Natural killer cell treated with Interleukin-12 subunit alpha and Interleukin-12 subunit beta and Interleukin-15 and Interleukin-18, amount 100 ng/mL, for 72 hours (primary cell): ENCODE measurements at regions not wholly inside any gene's neighbourhood (a gene's known extent, or its start where the extent isn't known, plus 50 kb on each side); places are given as distances from the start of the nearest gene placed in this dataset.

ENCODE experiments used
- ATAC-seq, 2 donors: fragments of 150-1000 bp; cut with Tn5 transposase in 1 of 2; sonication (Bioruptor Pico), chemical (Tn5 transposase) in 1 of 2; 2 replicates each; pipeline ENCODE4 v1.10.0; 2021
- DNase-seq: peaks from one replicate; pipeline ENCODE4 v3.0.0; 2022; ENCODE audit warnings: low spot score
- H3K27ac Mint-ChIP-seq, 2 donors: 1 replicate in 1 of 2; 2 replicates in 1 of 2; pipeline ENCODE4 v1.8.0; 2022; ENCODE audit warnings: mixed read lengths in 2 of 2, mild to moderate bottlenecking in 1 of 2, moderate library complexity in 1 of 2
- H3K27me3 Mint-ChIP-seq, 2 donors: 1 replicate in 1 of 2; 2 replicates in 1 of 2; pipeline ENCODE4 v1.8.0; 2022; ENCODE audit warnings: mixed read lengths in 2 of 2
- H3K36me3 Mint-ChIP-seq: one replicate; pipeline ENCODE4 v1.8.0; 2022; ENCODE audit warnings: mixed read lengths
- H3K4me1 Mint-ChIP-seq, 2 donors: 1 replicate in 1 of 2; 2 replicates in 1 of 2; pipeline ENCODE4 v1.8.0; 2022; ENCODE audit warnings: low read depth in 2 of 2, mixed read lengths in 2 of 2, mild to moderate bottlenecking in 1 of 2
- H3K4me3 Mint-ChIP-seq: one replicate; pipeline ENCODE4 v1.8.0; 2022; ENCODE audit warnings: mixed read lengths
- H3K9me3 Mint-ChIP-seq: 2 replicates; pipeline ENCODE4 v1.8.0; 2022; ENCODE audit warnings: mixed read lengths

GRCh38 chr3:55297706-55298105 lies 189.4 kb downstream of the WNT5A start:
- ATAC-seq (no peak), DNase-seq (no peak)
- Mint-ChIP-seq H3K27me3 (no peaks in the 10 kb centered on the region), H3K27ac (no peak overlapping the region), H3K36me3 (no peaks in the 10 kb centered on the region), H3K9me3 (peaks cover 15% of the 10 kb centered on the region), H3K4me1 (no peaks in the 10 kb centered on the region), H3K4me3 (no peak overlapping the region)

DNA sequence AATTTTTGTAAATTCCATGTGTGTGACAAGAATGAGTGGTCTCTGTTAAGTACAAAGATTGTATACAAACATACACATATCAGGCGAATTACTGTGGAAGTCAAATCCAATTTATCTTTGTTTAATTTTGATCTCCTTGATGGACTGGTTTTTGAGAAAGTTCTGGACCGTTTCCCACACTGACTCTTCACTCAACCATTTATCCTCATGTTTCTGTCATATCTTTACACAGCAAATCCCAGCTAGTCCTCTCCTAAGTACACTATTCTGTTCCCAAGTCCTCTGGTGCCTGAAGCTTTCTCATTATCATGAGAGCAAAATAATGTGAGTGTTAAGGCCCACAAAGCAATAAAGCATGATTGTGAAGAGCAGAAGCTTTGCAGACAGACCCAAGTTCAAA lies 189.9 kb downstream of the WNT5A start:
- no peak overlapping the region for H3K27ac Mint-ChIP-seq
- no peak for DNase-seq
- no peak for ATAC-seq
- peaks cover 15% of the 10 kb centered on the region for H3K9me3 Mint-ChIP-seq
- H3K27me3 Mint-ChIP-seq = no peaks in the 10 kb centered on the region
- H3K4me3 Mint-ChIP-seq = no peak overlapping the region
- H3K4me1 Mint-ChIP-seq = no peaks in the 10 kb centered on the region
- H3K36me3 Mint-ChIP-seq = no peaks in the 10 kb centered on the region

DNA sequence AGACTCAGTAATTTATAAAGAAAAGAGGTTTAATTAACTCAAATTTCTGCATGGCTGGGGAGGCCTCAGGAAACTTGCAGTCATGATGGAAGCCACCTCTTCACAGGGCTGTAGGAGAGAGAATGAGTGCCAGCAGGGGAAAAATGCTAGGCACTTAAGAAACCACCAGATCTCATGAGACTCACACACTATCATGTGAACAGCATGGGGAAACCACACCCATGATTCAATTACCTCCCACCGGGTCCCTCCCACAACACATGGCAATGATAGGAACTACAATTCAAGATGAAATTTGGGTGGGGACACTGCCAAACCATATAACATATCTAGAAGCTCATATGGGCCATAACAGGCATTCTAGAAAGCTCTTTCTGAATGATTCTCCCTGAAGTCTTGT lies 190.3 kb downstream of the WNT5A start:
- no peak overlapping the region for H3K27ac Mint-ChIP-seq
- ATAC-seq (no peak), DNase-seq (no peak)
- H3K4me1 Mint-ChIP-seq = no peaks in the 10 kb centered on the region
- H3K4me3 Mint-ChIP-seq = no peak overlapping the region
- H3K9me3 Mint-ChIP-seq = peaks cover 15% of the 10 kb centered on the region
- no peaks in the 10 kb centered on the region for H3K36me3 Mint-ChIP-seq
- no peaks in the 10 kb centered on the region for H3K27me3 Mint-ChIP-seq

DNA sequence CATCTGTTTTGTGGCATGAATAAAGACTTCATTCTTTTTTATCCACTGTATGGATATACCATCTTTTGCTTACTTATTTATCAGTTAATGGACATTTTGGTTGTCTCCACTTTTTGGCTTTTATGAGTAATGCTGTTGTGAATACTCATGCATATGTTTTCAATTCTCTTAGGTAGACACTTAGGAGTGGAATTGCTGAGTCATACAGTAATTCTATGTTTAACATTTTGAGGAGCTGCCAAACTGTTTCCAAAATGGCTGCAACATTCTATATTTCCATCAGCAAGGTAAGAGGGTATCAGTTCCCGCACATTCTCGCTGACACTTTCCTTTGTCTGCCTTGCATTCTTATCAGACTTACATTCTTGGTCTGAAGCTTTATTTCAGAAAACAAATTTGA lies 191.1 kb downstream of the WNT5A start:
- Mint-ChIP-seq H3K36me3 (no peaks in the 10 kb centered on the region), H3K4me3 (no peak overlapping the region), H3K27ac (no peak overlapping the region), H3K4me1 (no peaks in the 10 kb centered on the region), H3K27me3 (no peaks in the 10 kb centered on the region), H3K9me3 (peaks cover 12% of the 10 kb centered on the region)
- DNase-seq (no peak), ATAC-seq (no peak)

DNA sequence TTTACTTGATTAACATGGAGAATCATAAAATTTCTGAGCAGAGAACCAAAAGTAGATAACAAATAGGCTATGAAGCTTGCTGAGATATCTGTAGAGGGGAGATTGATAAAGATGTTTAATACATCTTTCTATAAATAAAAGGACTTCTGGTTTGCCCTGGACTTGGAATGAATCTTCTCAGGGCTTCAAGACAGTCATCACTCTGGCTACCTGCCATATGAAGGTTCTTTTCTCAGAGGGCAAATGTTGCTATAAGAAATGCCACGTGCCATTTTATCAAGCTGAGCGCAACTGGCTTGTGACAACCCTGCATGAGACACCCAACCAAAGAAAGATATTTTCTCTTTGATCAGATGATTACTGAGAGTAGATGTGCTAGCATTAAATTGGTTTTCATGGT lies 192.5 kb downstream of the WNT5A start:
- no peak for ATAC-seq
- Mint-ChIP-seq H3K4me3 (no peak overlapping the region), H3K36me3 (no peaks in the 10 kb centered on the region), H3K9me3 (peaks cover 9% of the 10 kb centered on the region), H3K27ac (no peak overlapping the region), H3K27me3 (no peaks in the 10 kb centered on the region), H3K4me1 (no peaks in the 10 kb centered on the region)
- DNase-seq = no peak

DNA sequence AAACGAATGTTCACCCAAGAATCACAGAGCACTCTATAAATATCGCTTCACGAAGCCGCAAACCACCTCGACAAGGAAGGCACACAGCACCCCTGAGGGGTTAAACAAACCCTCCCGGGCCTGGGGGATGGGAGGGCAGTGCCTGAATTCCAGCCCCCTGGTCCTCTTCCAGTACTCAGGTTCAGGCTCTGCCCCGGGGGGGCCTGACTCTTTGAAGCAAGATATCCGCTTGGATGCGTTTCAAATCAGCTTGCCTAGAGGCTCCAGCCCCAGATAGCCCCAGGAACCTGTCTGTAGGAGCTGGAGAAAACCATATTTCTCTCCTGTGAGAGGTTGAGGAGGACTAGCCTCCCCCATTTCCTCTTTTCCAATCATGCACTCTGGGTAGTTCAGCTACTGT lies 194.7 kb downstream of the WNT5A start:
- DNase-seq (no peak), ATAC-seq (no peak)
- H3K4me3 Mint-ChIP-seq = no peak overlapping the region
- peaks cover 7% of the 10 kb centered on the region for H3K9me3 Mint-ChIP-seq
- H3K27ac Mint-ChIP-seq = no peak overlapping the region
- H3K4me1 Mint-ChIP-seq = no peaks in the 10 kb centered on the region
- H3K36me3 Mint-ChIP-seq = no peaks in the 10 kb centered on the region
- H3K27me3 Mint-ChIP-seq = no peaks in the 10 kb centered on the region

DNA sequence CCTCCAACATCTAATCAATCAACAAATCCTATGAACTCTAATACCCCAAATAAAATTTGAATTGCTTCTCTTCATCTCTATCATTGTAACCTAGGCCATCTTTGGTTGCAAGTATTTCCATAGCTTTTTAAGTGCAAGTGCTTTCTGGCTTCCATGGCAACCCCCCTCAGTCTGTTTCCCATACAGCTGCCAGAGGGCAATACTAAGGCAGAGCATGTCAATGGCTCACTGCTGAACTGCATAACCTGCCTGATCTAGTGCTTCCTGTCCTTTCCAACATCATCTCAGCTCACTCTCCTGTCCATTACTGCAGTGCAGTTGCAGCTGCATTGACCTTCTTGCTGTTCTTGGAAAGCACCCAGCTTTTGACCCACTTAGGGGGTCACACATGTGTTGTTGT lies 198.4 kb downstream of the WNT5A start:
- DNase-seq (no peak), ATAC-seq (no peak)
- Mint-ChIP-seq H3K27me3 (no peaks in the 10 kb centered on the region), H3K4me3 (no peak overlapping the region), H3K27ac (no peak overlapping the region), H3K4me1 (no peaks in the 10 kb centered on the region), H3K9me3 (peaks cover 7% of the 10 kb centered on the region), H3K36me3 (no peaks in the 10 kb centered on the region)

- DNase-seq = no peak
- Mint-ChIP-seq H3K36me3 (no peaks in the 10 kb centered on the region), H3K4me1 (no peaks in the 10 kb centered on the region), H3K9me3 (peaks cover 7% of the 10 kb centered on the region), H3K4me3 (no peak overlapping the region), H3K27ac (no peak overlapping the region), H3K27me3 (no peaks in the 10 kb centered on the region)
- ATAC-seq = no peak
Observed at GRCh38 chr3:55286693-55287092, 200.4 kb downstream of the WNT5A start.

- ATAC-seq = no peak
- no peaks in the 10 kb centered on the region for H3K27me3 Mint-ChIP-seq
- H3K4me1 Mint-ChIP-seq = no peaks in the 10 kb centered on the region
Observed at GRCh38 chr3:55285156-55285555, 201.9 kb downstream of the WNT5A start.

GRCh38 chr3:55283441-55283925 lies 203.6 kb downstream of the WNT5A start:
- no peaks in the 10 kb centered on the region for H3K27me3 Mint-ChIP-seq
- H3K4me3 Mint-ChIP-seq = no peak overlapping the region
- no peaks in the 10 kb centered on the region for H3K4me1 Mint-ChIP-seq
- DNase-seq = no peak
- no peaks in the 10 kb centered on the region for H3K36me3 Mint-ChIP-seq
- H3K27ac Mint-ChIP-seq = no peak overlapping the region
- H3K9me3 Mint-ChIP-seq = peaks cover 7% of the 10 kb centered on the region
- no peak for ATAC-seq

More at GRCh38 chr3:55285156-55285555, 201.9 kb downstream of the WNT5A start:
- H3K9me3 Mint-ChIP-seq = peaks cover 9% of the 10 kb centered on the region
- H3K27ac Mint-ChIP-seq = no peak overlapping the region
- no peak for DNase-seq
- no peaks in the 10 kb centered on the region for H3K36me3 Mint-ChIP-seq
- no peak overlapping the region for H3K4me3 Mint-ChIP-seq

- H3K4me1 Mint-ChIP-seq = no peaks in the 10 kb centered on the region
- peaks cover 5% of the 10 kb centered on the region for H3K9me3 Mint-ChIP-seq
- DNase-seq = no peak
- ATAC-seq = peak in 1 of 2 donors; percentile 15
- H3K36me3 Mint-ChIP-seq = no peaks in the 10 kb centered on the region
- no peaks in the 10 kb centered on the region for H3K27me3 Mint-ChIP-seq
- H3K27ac Mint-ChIP-seq = no peak overlapping the region
- no peak overlapping the region for H3K4me3 Mint-ChIP-seq
Observed at GRCh38 chr3:55282994-55283393, 204.1 kb downstream of the WNT5A start.

GRCh38 chr3:55272031-55272645 lies 215.0 kb downstream of the WNT5A start:
- no peak overlapping the region for H3K27ac Mint-ChIP-seq
- no peaks in the 10 kb centered on the region for H3K27me3 Mint-ChIP-seq
- ATAC-seq = no peak
- no peaks in the 10 kb centered on the region for H3K4me1 Mint-ChIP-seq
- no peaks in the 10 kb centered on the region for H3K36me3 Mint-ChIP-seq
- no peak overlapping the region for H3K4me3 Mint-ChIP-seq
- no peak for DNase-seq
- peaks cover 13% of the 10 kb centered on the region for H3K9me3 Mint-ChIP-seq

- Mint-ChIP-seq H3K4me3 (no peak overlapping the region), H3K36me3 (no peaks in the 10 kb centered on the region), H3K27ac (no peak overlapping the region), H3K4me1 (no peaks in the 10 kb centered on the region), H3K27me3 (no peaks in the 10 kb centered on the region), H3K9me3 (peaks cover 13% of the 10 kb centered on the region)
- no peak for ATAC-seq
- DNase-seq = no peak
Observed at GRCh38 chr3:55271549-55271948, 215.6 kb downstream of the WNT5A start.

- peaks cover 9% of the 10 kb centered on the region for H3K9me3 Mint-ChIP-seq
- H3K27ac Mint-ChIP-seq = no peak overlapping the region
- DNase-seq (no peak), ATAC-seq (no peak)
- H3K4me1 Mint-ChIP-seq = no peaks in the 10 kb centered on the region
- no peaks in the 10 kb centered on the region for H3K36me3 Mint-ChIP-seq
- no peak overlapping the region for H3K4me3 Mint-ChIP-seq
- no peaks in the 10 kb centered on the region for H3K27me3 Mint-ChIP-seq
Observed at GRCh38 chr3:55270976-55271375, 216.1 kb downstream of the WNT5A start.

DNA sequence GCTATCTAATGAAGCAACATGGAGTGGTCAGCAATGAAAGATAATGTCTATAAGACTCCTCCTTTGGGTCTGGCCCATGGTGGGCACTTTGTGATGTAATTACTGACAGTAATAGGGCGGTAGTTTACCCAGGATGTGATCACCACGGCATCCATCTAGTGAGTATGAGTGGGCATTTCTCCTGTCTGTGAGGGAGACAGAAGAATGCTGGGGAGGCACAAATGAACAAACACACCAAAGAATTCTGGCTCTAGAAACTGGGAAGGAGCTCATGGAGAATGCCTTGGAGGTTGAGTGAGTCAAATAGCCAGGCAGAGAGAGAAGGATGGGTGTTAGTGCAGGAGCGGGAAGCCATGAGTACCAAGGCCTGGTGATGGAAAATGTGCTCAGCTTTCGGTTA lies 217.5 kb downstream of the WNT5A start:
- DNase-seq = no peak
- H3K27me3 Mint-ChIP-seq = no peaks in the 10 kb centered on the region
- H3K9me3 Mint-ChIP-seq = peaks cover 9% of the 10 kb centered on the region

More for the DNA sequence above, 217.5 kb downstream of the WNT5A start:
- Mint-ChIP-seq H3K4me3 (no peak overlapping the region), H3K27ac (no peak overlapping the region), H3K36me3 (no peaks in the 10 kb centered on the region), H3K4me1 (no peaks in the 10 kb centered on the region)
- ATAC-seq = no peak
